GM19324 (cell line): ENCODE measurements at regions not wholly inside any gene's neighbourhood (a gene's known extent, or its start where the extent isn't known, plus 50 kb on each side); places are given as distances from the start of the nearest gene placed in this dataset.
"Not testable (repeated sequence)": the region's sequence is repeated elsewhere in the genome, so short reads cannot be mapped to it uniquely, and the experiment has no call there.

Experiments
- ATAC-seq: cut with Tn5 transposase; IDR thresholded peaks from one replicate; pipeline ENCODE4 v1.9.1; 2021; ENCODE audit warnings: mild to moderate bottlenecking, moderate library complexity; ENCODE audit not compliant: unreplicated experiment, low FRiP score

DNA sequence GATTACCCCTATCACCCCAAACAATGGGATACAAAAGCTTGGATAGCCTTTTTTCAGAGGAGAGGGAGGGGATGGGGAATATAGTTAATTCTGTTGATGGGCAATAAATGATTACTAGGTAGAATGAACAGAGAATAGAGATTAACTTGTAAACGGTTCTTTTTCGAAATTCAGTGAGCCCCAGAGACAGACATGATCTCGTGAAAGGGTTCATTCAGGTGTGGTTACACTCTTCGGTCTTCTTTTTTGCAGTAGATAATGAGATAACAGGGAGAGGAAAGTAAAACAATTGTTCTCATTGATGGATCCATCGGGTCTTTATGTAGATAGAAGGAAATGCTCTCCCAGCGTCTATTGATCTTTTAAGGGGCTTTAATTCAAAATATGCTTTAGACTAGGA is 69.3 kb upstream of the RASSF8 start:
- ATAC-seq: no peak

DNA sequence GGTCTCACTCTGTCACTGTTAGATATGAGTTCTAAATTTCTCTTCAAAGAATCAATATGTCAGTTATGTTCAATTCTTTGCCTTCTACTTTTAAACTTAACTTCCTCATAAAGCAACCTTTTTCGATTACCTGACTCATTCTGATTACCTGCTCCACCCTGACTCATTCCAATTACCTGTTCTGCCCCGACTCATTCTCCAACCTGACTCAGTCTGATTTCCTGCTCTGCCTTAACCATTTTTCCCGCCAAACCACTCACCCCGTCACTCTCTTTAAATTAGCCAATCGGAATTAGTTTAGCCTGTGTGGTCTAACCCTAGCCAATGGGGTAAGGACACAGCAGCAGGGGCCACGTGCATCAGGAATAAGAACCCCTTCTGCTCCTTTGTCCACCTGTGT is 67.4 kb upstream of the RASSF8 start:
- ATAC-seq: not testable (repeated sequence)

DNA sequence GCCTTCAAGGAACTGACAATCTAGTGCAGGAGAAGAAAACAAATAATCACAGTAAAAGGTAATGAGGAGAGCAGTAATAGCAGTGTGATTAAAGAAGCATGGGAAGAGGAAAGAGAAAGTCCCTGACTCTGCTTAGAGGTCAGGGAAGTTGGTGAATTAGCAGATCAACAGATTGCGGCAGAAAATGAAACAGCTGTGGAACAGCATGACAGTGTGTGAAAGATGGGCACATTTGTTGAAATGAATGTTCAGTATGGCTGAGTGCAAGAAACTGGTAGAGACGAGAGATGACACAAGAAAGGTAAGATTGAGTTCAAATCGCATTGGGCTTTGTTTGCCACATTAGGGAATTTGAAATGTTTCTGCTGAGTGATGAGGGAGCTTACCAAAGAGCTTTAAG is 63.7 kb upstream of the RASSF8 start:
- ATAC-seq: no peak

DNA sequence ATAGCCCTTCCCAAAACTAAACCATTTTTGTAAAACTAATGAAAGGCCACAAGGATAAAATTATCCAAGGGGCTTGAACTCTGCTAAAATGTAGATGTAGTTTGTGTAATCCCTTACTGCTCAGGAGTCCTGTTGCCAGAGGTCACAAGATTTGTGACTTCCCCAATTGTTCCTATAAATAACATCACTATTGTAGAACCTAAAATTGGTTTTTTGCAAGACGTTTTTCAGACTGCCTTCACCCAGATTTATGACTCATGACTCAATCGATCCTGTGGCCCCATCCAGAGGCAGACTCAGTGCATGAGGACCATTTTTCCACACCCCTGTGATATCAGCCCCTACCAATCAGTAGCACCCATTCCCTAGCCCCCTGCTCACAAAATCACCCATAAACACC is 61.5 kb upstream of the RASSF8 start:
- ATAC-seq: no peak

DNA sequence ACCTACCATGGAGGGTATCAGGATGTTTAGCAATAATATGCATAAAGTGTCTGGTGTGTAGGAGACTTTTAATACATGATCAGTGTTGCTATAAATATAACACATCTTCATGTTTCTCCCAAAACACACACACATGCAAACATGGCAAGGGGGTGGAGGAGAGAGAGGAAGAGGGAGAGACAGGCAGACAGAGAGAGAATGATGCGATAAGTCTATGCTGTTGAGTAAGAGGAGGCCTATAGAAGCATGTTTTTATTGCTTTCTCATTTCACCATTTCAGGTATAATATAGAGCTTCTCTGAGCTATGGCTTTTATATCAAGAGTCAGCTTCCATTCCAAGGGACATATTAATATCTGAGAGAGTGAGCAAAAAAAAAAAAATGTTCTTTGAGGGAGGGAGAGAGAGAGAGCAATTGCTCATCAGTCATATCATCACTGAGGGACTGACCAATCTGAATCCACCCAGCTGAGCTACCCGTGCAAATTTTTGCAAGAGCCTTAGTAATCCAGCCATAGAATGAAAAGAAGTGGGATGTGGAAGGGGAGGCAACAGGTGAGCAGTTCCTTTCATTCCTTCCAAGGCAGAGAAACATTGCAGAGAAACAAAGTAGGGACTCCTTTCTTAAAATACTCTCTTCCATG is 54.8 kb upstream of the RASSF8 start:
- no peak for ATAC-seq

DNA sequence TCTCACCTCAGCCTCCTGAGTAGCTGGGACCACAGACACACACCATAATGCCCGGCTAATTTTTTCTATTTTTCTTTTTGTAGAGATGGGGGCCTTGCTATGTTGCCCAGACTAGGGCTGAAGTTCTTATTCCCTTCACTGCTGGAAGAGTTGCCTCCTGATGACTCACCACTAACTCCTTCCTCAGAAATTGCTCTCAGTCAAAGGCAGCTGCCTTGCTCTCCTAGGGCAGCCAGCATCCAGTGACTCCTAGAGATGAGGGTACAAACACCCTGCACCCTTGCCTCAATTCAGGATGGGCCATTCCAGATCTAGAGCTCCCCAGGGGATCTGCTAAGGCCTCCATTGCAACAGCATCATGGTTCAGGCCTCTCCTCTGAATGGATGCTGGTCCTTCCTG is 54.0 kb upstream of the RASSF8 start:
- no peak for ATAC-seq

DNA sequence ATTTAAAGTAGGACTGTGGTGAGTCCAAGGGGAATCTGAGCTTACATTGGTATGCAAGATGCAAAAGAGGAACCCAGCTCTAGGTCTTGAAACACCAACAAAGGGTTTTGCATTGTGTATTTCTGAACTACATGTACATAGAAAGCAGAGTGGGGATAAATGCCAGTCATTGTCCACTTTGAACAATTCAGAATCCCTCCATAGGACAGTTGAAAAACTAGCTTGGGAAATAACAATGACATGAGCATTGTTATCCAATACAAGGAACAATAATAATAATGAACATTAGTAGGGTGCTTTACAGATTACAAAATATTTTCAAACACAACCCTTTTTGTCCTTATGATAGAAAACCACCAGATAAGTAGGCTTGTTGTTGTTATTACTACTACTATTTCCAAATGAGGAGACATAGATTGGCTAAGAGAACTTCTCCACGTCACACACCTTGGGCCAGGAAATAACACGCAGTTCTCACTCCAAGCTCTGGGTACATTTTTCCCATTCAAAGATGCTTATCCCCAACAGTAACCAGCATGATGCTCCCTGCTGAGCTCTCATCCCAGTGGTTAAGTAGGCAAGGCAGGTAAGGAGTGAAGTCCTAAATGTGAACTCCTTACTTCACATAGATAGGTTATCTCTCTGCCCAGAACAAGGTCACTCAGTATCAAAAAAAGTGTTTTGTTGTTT is 51.7 kb upstream of the RASSF8 start:
- no peak for ATAC-seq
